HL-60/S4 treated with retinoic acid at 250 ng/mL for 4 days and 3 days (cell line): ENCODE measurements at regions not wholly inside any gene's neighbourhood (a gene's known extent, or its start where the extent isn't known, plus 50 kb on each side); places are given as distances from the start of the nearest gene placed in this dataset.

Experiments
- in situ Hi-C: fragments of 300-500 bp; cut with MboI; formaldehyde crosslinking; loops from 2 replicates; pipeline ENCODE4 v1.7.0; 2022; ENCODE audit warnings: low sequenced_read_pairs

DNA sequence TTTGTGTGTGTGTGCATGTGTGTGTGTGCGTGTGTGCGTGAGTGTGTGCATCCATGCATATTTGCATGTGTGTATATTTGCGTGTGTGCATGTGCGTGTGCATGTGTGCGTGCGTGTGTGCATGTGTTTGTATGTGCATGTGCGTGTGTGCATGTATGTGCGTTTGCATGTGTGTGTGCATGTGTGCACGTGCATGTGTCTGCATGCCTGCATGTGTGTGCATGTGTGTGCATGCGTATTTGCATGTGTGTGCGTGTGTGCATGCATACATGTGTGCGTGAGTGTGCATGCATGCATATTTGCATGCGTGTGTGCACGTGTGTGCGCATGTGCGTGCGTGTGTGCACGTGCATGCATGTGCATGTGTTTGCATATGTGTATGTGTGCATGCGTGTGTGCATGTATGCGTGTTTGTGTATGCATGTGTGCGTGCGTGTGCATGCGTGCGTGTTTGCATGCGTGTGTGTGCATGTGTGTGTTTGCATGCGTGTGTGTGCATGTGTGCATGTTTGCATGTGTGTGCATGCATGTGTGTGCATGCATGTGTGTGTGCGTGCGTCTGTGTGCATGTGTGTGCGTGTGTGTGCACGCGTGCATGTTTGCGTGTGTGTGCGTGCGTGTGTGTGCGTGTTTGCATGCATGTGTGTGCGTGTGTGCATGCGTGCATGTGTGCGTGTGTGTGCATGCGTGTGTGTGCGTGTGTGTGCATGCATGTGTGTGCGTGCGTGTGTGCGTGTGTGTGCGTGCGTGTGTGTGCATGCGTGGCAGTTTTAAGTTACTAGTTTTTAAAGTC, 57.7 kb upstream of the SMOC2 start:
- in situ Hi-C loops: no loop called here

DNA sequence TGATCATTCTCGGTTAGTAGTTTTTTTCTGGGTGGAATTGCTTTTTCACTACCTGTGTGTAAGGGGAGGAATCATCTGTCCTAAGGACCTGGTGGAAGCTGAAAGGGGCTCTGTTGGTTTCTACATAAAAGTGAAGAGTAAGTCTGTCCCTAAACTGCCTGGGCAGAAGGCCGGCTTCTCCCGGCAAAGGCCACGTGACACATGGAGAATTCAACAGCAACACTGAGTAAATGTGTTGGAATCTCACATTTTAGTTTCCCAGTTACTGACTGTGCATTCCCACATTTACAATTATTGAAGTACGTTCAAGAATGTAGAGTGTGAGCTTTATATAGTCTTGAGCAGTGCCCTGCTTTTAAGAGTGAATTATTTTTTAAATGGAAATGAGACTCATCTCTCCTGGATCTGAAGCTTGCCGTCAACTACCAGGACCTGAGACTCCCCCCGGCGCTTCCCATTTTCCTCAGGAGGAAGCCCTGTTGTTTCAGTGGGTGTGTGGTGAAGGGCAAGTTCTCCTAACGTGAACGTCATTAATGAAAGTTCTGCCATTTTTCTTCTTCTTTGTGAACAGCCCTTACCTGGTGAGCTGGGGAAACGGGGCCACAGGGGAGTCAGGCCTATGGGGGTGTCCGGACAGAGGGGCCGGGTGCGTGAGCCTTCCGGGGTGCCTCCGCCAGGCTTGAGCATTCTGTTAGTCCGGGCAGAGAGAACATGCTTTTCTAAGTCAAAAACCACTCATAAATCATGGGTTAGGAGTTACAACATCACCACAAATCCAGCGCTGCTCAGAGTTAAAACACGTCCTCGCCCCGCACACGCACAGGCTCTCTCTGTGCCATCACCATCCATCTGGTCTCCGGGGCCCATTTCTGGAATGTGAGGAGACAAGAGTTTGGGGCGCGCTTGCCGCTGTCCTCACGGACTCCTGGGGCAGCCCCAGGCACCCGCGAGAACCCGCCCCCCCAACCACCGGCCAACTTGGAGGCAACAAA, 56.6 kb upstream of the SMOC2 start:
- in situ Hi-C loops: no loop called here

DNA sequence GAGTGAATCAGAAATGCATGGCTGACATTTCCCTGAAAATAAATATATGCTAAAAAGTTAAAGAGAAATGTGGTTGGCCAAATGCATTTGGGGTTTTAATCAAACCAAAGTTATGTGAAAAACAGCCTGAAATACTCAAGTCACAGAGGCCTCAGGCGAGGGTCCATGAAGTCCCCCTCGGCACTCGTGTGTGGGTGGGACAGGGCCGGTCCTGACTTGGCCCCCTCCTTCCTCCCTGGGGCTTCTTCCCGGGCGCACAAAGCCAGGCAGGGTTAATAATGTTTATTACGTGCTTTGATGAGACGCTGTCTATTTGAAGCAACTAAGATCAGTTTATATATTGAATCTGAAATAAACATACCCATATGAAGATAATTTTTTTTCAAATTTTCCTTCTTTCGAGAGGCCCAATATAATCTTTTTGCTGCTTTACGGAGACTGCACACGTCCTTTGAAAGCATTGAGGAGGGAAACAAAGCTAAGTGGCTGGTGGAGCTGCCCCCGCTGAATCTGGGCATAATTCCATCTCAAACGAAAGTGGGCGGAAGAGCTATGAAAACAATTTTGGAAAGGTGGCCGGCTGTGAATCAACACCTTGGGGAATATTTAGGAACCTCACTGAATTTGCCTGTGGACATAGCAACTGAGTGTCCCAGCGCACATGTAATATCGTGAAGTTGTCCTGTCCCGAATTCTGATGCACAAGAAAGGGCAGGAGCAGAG, 55.8 kb upstream of the SMOC2 start:
- in situ Hi-C loops: no loop called here

DNA sequence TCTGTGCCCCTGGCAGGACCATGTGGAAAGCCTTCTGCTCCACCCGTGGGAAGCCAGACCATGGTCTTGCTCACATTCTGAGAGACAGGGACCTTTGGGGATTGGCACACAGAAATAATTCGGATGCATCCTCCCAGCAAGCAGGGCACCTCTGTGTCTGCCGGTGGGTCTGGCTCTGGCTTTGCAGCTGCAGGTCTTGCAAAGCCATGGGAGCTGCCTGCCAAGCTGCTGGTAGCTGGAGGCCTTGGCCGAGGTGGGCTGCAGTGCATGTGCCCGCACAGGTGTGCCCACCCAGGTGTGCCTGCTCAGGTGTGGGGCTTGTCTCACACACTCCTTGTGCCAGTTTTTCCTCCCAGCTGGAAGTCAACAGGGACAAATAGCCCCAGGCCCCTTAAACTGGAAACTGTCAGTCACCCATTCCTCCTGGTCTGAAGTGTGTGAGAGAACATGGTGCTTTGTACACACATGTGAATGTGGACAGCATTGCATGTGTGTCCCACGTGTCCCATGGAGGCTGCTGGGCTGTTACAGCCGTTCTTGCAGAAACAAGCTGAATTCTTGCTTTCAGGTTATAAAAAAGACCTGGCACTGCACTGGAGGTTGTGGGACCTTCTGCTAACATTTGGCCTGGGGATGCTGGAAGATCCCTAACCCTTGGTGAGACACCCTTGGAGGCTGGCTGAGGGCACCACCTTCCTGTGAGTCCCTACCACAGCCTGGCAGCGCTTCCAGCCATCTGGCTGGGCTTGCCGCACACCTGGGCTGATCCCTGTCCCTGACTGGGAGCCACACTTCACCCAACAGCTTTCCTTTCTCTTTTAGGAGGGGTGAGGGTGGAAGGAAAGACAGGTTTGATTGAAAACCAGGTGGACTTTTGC, 54.9 kb upstream of the SMOC2 start:
- in situ Hi-C loops: no loop called here

DNA sequence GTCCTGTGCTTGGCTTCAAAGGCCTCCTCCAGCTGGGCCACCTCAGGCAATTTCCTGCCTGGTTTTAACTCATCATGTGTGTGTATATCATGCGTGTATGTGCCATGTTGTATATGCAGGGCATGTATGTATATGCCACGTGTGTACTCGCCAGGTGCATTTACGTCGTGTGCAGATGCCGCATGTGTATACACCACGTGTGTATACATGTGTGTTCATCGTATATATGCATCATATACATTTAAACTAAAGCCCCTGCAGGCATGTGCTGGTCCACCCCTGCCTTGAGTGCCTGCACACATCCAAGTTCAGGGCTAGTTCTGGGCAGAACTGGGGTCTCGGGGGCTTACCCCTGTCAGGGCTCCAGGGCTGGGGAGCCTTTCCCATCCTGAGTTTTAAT, 54.0 kb upstream of the SMOC2 start:
- in situ Hi-C loops: no loop called here

DNA sequence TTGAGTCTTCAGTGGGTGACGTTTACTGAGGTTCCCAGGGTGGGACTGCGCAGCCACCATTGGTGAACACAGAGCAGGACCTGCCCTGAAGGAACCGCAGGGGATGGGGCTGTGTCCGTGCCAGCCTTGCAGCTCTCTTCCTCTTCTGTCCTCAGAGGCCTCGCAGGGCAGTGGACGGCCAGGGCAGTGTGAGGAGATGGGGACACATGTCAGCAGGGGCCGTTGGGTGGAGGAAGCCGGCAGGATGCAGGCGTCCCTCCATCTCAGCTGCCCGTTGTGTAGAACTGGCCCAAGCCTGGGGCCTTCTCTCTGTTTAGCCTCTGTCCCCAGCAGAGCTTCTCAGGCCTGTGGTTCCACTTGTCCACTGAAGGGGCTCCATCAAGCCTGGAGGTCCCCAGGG, 53.6 kb upstream of the SMOC2 start:
- in situ Hi-C loops: no loop called here

DNA sequence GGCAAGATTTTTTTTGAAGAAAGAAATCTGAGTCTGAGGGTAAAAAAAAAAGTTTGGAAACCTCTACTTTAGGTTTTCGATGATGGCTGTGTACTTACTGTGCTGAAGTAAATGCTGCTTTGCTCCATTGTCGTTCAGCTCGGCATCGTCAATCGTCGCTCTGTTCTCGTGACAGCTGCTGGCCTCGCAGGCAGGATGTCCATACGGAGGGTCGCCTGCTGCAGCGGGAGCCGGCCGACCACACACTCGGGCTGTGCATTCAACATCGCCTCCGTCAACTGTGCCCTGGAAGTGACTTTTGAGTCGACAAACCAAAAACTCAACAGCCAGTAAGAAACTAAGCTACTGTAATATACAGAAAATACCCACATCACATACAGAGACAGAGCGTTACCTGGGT, 53.1 kb upstream of the SMOC2 start:
- in situ Hi-C loops: no loop called here

DNA sequence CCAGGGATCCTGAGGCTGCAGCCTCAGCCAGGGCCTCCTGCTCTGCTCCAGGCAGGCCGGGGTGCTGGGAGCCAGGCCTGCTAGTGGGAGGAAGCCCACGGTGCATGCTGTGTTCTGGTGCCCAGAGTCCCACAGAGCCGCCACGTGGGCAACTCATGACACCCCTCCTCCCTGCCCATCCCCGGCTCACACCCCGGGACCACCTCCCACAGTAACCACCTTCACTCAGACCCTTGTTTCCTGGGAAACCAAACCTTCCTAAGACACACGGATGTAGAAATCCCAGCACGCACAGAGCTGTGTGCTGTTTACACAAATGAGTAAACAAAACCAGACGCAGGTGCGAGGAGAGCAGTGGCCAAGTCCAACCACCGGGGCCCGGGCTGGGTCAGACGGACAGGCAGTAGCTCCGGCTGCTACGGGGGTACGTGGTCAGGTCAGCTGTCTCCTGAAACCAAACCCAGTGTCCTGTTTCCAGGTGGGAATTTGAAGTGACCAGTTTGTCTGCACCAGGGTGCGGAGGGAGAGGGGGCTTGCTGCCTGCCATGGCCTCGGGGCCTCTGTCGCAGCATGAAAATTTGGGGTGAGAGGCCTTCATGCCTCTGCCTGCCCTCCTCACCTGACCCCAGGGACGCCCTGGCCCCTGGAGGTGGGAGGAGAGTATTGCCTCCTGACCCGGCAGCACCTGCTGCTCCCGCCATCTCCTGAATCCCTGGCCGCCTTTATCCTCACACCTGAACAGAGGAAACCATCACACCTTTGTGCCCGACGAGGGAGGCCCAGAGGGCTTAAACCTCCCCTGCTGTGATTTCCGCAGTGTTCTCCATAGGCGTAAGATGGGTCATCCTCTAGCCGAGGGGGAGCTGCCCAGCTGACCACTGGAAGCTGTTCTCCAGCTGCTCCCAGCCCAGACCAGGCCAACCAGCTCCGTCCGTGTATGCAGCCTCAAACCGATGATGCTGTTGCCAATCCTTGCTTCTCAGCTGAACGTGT, 52.0 kb upstream of the SMOC2 start:
- in situ Hi-C loops: no loop called here

DNA sequence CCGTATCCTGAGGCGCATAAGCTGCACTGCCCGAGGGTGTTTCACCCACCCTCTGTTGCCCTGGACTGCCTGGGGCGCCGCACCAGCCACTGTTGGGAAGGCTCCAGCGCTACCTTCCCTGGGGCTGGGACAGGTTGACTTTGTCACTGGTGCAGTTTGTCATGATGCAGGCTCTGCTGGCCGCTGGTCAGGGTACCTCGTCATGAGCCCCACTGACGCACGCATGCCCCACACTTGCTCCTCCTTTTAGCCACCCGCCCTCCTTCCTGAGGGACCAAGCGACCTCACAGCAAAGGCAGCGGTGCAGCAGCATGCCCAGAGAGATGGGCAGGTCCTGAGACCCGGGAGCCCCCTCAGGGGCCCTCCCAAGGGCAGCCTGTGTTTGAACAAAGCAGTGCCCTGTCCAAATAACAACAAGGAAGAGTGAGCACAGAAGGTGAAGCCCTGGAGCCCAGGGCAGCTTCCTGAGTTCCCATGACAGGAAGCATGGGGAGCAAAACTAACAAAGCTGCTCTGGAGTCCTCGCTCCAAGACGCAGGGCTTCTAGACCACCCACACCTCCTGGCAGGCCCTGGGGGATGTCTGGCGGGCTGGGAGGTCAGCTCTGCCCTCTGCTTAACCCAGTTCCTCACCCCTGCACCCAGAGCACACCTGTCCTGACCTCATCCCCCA, 50.1 kb upstream of the SMOC2 start:
- in situ Hi-C loops: no loop called here
